Activated naive CD8-positive, alpha-beta T cell treated with anti-CD3 and anti-CD28 coated beads for 36 hours (primary cell): ENCODE measurements at regions not wholly inside any gene's neighbourhood (a gene's known extent, or its start where the extent isn't known, plus 50 kb on each side); places are given as distances from the start of the nearest gene placed in this dataset.

Experiments
- DNase-seq: peaks from one replicate; pipeline ENCODE4 v3.0.0; 2021
- H3K27ac Mint-ChIP-seq: one replicate; pipeline ENCODE4 v1.8.0; 2022; ENCODE audit warnings: mild to moderate bottlenecking, moderate library complexity, mixed read lengths
- H3K27me3 Mint-ChIP-seq: one replicate; pipeline ENCODE4 v1.8.0; 2022; ENCODE audit warnings: mild to moderate bottlenecking, mixed read lengths
- H3K36me3 Mint-ChIP-seq: one replicate; pipeline ENCODE4 v1.8.0; 2021; ENCODE audit warnings: mild to moderate bottlenecking, mixed read lengths
- H3K4me1 Mint-ChIP-seq: one replicate; pipeline ENCODE4 v1.8.0; 2021; ENCODE audit warnings: mixed read lengths
- H3K4me3 Mint-ChIP-seq: one replicate; pipeline ENCODE4 v1.8.0; 2022; ENCODE audit warnings: mild to moderate bottlenecking, moderate library complexity, mixed read lengths
- H3K9me3 Mint-ChIP-seq: one replicate; pipeline ENCODE4 v1.8.0; 2022; ENCODE audit warnings: mixed read lengths

DNA sequence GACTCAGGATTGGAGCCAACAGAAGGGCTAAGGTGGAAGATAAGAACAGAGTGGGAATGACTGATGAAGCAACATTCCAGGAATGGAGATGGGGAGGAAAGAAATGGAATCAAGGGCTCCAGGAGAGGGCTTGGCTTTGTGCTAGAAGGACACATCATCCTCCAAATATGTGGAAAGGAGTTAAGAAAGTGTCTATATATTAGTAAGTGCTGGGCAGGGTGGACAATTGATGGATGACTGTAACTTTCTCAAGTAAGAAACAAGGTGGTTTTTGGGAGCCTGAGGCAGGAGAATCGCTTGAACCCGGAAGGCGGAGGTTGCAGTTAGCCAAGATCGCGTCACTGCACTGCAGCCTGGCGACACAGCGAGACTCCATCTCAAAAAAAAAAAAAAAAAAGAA lies 71.6 kb upstream of the NFKB1 start:
- Mint-ChIP-seq H3K4me3 (no peak overlapping the region), H3K4me1 (peaks cover 10% of the 10 kb centered on the region), H3K36me3 (peaks cover 2% of the 10 kb centered on the region), H3K27me3 (peaks cover 6% of the 10 kb centered on the region), H3K9me3 (peaks cover under 1% of the 10 kb centered on the region), H3K27ac (no peak overlapping the region)
- no peak for DNase-seq

DNA sequence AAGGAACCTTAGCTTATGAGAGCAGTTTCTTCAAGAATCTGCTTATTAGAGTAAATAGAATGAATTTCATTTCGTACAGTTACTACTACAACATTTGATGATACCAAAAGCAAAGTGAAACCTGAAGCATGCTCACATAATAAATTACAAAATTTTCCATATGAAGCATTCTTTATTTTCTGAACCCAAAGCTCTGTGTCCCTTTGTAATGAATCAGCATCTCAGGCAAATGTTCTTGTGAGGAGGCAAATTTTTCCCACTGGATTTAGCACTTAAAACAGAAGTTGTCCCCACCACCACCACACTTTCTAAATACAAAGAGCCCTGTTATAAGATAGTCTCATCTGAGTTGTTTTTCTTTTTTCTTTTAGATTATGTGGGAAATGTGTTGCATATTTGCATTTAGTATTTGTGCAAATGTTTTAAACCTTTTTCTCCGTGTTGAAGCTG lies 70.7 kb upstream of the NFKB1 start:
- Mint-ChIP-seq H3K36me3 (peaks cover 2% of the 10 kb centered on the region), H3K4me1 (peaks cover 10% of the 10 kb centered on the region), H3K27ac (peak overlapping the region; percentile 90), H3K27me3 (peaks cover 6% of the 10 kb centered on the region), H3K9me3 (peaks cover 3% of the 10 kb centered on the region), H3K4me3 (peak overlapping the region; percentile 86)
- no peak for DNase-seq

DNA sequence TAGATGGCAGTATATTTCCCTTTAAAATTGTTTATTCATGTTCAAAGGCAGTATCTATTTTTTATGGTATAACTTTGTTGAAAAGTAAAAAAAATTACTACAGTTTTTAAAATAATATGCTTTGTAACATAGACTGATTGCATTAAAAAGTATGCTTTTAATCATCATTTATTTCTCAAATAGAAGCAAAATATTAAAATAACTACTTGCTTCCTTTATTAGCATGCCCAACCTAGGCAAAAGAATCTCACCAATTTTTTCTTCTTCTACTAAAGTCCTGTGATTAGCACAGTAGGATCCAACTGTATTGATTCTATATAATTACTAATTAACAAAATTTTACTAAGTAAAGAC lies 69.6 kb upstream of the NFKB1 start:
- peaks cover 6% of the 10 kb centered on the region for H3K27me3 Mint-ChIP-seq
- no peak overlapping the region for H3K4me3 Mint-ChIP-seq
- peaks cover 10% of the 10 kb centered on the region for H3K4me1 Mint-ChIP-seq
- H3K27ac Mint-ChIP-seq: no peak overlapping the region
- no peak for DNase-seq
- peaks cover 4% of the 10 kb centered on the region for H3K9me3 Mint-ChIP-seq
- peaks cover 2% of the 10 kb centered on the region for H3K36me3 Mint-ChIP-seq

DNA sequence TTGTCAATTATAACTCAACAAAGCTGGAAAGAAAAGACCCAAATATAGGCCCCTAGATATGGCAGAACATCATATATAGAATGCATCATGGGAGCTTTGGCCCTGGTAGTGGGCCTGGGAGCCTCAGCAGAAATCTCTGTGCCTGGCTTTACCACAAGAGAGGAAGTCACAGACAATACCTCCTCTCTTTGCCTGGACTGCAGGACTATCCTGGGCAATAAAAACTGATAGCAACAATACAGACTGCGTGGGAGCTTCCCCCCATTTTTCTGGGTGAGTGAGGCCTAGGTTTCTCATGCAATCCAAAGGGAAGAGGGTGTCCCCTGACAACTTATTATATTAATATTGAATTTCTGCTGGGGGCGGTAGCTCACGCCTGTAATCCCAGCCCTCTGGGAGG lies 64.0 kb upstream of the NFKB1 start:
- H3K36me3 Mint-ChIP-seq: no peaks in the 10 kb centered on the region
- H3K27ac Mint-ChIP-seq: no peak overlapping the region
- peaks cover 5% of the 10 kb centered on the region for H3K9me3 Mint-ChIP-seq
- no peak overlapping the region for H3K4me3 Mint-ChIP-seq
- DNase-seq: no peak
- peaks cover 1% of the 10 kb centered on the region for H3K4me1 Mint-ChIP-seq
- no peaks in the 10 kb centered on the region for H3K27me3 Mint-ChIP-seq

DNA sequence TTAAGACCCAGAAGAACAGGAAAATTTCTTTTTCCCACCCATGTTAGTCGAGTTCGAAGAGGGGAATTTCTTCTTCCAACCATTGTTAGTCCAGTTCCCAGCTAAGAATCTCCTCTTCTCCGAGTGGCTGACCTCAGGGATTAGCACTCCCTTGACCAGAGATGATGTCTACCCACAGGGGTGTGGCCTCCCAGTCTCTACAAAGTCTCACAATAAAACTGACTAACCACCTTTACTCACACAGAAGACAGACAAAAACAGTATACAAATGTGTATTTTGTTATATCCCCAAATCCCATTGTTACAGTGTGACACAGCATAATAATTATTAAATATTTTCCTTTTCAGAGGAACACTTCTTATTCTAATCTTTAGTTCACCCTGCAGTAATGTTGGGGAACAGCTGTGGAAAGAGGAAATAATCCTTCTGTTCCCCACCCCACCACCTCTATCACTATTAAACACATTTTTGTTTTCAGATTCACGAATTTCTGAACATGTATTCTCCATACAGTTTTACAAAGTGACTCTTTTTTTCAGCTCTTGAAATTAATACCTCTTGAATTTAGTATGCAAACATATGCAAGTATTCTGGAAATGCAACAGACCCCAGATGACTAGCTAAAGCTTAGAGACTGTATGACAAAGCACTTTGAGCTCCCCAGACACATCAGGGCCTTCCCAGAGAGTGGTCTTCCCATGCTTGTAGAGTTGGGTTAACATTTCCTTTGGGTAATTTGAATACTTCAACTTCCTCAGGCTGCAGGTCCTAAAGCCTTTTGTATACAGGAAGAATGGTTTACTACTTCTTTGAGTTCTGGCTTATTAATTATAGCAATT lies 62.5 kb upstream of the NFKB1 start:
- H3K4me1 Mint-ChIP-seq: peaks cover 1% of the 10 kb centered on the region
- H3K27me3 Mint-ChIP-seq: no peaks in the 10 kb centered on the region
- peaks cover 5% of the 10 kb centered on the region for H3K9me3 Mint-ChIP-seq
- H3K36me3 Mint-ChIP-seq: no peaks in the 10 kb centered on the region
- H3K4me3 Mint-ChIP-seq: no peak overlapping the region
- H3K27ac Mint-ChIP-seq: no peak overlapping the region
- DNase-seq: no peak

DNA sequence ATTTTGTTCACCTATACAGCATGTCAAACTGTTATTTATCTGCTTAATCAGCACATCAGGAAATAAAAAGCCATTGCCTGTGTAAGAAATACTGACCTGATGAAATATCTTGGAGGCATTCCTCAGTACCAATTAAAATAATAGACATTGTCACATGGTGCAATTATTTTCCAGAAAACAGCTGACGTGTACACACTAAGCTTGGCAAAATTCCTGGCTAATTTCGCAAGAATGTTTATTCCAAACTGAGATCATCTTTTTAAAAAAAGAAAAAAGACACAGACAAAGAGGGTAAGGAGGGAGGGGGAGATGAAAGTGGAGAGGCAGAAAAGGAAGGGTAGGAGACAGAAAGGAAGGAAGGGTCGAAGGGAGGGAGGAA lies 61.9 kb upstream of the NFKB1 start:
- Mint-ChIP-seq H3K27ac (no peak overlapping the region), H3K36me3 (no peaks in the 10 kb centered on the region), H3K9me3 (peaks cover 5% of the 10 kb centered on the region), H3K4me3 (no peak overlapping the region), H3K27me3 (no peaks in the 10 kb centered on the region), H3K4me1 (peaks cover 1% of the 10 kb centered on the region)
- DNase-seq: no peak

DNA sequence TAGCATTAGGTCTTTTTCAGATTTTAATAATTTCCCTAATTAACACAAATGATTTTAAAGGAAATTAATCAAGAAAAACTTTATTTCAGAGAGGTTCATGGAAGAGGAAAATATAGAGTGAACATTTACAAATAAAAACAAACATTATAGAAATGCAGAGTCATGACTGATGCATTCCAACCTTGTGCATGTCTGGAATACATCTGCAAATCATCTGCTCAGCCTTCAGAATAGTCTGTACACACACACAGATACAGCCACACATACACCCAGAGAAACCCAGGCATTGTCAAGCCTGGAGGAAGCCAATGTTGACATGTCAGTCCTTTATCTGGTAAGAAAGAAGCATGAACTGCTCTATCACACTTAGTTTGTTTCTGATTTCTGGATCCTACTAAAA lies 61.3 kb upstream of the NFKB1 start:
- Mint-ChIP-seq H3K9me3 (peaks cover 2% of the 10 kb centered on the region), H3K27me3 (no peaks in the 10 kb centered on the region), H3K36me3 (no peaks in the 10 kb centered on the region), H3K4me3 (no peak overlapping the region), H3K4me1 (peaks cover 1% of the 10 kb centered on the region), H3K27ac (no peak overlapping the region)
- no peak for DNase-seq

DNA sequence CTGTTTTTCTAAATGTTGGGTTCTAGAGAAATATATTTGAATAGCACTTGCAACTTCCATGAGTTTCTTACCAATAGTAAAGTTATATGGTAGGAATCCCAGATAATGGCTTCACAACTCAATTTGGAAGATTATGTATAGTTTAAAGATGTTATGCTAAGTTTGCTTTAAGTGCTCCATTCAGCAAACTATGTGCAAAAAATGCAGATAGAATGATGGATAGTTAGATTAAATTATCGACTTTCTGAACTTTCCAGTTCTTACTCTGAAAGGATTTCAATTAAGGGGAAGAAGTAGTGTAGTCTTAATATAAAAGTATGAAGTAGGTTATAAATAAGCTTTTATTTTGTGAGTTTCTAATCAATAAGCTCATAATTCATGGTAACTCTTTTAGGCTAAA lies 60.7 kb upstream of the NFKB1 start:
- H3K36me3 Mint-ChIP-seq: no peaks in the 10 kb centered on the region
- H3K9me3 Mint-ChIP-seq: peaks cover 2% of the 10 kb centered on the region
- H3K27me3 Mint-ChIP-seq: no peaks in the 10 kb centered on the region
- H3K4me1 Mint-ChIP-seq: peaks cover 1% of the 10 kb centered on the region
- no peak for DNase-seq
- H3K27ac Mint-ChIP-seq: no peak overlapping the region
- no peak overlapping the region for H3K4me3 Mint-ChIP-seq

DNA sequence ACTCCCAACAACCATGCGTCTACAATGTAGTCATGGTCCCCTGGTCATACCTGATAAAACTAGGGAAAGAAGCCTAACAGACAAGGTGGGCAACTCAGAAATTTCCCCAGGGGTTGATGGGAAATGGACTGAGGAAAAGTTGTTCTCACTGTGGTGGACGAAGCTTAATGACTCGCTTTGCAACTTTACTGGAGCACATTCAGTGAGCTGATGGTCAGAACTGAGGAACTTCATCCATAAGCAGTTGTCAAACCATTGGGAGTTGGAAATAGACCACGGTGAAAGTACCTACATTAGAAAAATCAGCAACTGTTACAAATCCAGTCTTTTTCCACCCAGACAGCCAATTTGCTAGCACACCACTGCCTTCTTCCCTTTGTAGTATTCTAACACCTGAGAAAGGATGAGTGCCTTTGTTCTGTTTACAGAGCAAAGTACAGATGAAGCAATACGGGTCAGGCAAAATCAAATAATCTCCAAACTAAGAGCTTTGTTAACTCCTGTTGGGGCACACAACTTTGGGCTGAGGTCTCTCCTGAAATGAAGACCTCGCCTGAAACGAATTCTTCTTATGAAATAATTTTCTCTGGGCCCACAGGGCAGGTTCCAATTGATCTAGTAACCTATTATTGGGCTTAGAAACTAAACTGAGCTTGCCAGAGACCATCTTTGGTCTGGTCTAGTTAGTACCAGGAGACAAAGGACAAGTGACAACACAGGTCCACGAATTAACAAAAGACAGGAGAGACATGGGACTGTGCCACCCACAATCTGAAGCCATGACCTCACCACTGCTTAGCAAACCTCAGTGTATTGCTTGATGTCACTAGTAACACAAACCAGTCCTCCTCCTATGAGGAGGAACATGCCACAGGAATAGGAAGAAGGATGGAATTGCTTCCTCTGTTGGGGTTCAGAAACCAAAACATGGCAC lies 58.9 kb upstream of the NFKB1 start:
- no peaks in the 10 kb centered on the region for H3K9me3 Mint-ChIP-seq
- no peaks in the 10 kb centered on the region for H3K36me3 Mint-ChIP-seq
- H3K27me3 Mint-ChIP-seq: no peaks in the 10 kb centered on the region
- H3K4me1 Mint-ChIP-seq: peaks cover 5% of the 10 kb centered on the region
- H3K27ac Mint-ChIP-seq: no peak overlapping the region
- no peak overlapping the region for H3K4me3 Mint-ChIP-seq
- no peak for DNase-seq

DNA sequence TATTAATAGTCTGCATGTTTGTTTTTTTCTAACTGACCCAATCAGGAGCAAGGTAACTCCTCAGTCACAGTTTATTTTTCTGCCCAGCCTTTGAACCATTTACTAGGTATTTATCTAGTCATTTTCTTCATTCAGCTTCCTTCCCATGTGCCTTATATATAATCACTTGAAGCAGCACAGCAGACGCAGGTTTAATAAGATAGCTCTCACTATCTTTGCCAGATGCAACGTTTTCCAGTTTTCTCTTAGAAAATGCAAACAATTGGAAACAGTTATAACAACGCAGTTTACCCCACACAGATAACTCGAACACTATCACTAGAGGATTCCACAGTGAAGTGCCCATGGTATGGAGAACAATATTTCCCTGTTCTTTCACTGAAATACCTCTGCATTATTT lies 56.4 kb upstream of the NFKB1 start:
- Mint-ChIP-seq H3K4me3 (no peak overlapping the region), H3K9me3 (no peaks in the 10 kb centered on the region), H3K27ac (no peak overlapping the region), H3K36me3 (no peaks in the 10 kb centered on the region), H3K27me3 (no peaks in the 10 kb centered on the region), H3K4me1 (peaks cover 9% of the 10 kb centered on the region)
- no peak for DNase-seq

DNA sequence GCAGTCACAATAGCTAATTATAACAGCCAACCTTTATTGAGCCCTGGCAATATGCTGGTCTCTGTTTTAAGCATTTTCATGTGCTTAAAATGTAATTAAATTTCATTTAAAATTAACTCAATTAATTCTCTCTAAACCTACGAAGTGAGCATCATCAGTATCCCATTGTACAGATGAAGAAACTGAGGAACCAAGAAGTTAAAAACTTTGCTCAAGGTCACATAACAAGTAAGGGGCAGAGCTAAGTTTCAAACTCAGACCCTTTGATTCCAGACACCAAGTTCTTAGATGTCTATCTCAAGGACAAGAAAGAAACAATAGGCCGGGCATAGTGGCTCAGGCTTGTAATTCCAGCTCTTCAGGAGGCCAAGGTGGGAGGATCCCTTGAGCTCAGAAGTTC lies 55.9 kb upstream of the NFKB1 start:
- no peak overlapping the region for H3K27ac Mint-ChIP-seq
- no peaks in the 10 kb centered on the region for H3K9me3 Mint-ChIP-seq
- H3K4me1 Mint-ChIP-seq: peaks cover 12% of the 10 kb centered on the region
- no peak overlapping the region for H3K4me3 Mint-ChIP-seq
- no peak for DNase-seq
- no peaks in the 10 kb centered on the region for H3K27me3 Mint-ChIP-seq
- no peaks in the 10 kb centered on the region for H3K36me3 Mint-ChIP-seq

DNA sequence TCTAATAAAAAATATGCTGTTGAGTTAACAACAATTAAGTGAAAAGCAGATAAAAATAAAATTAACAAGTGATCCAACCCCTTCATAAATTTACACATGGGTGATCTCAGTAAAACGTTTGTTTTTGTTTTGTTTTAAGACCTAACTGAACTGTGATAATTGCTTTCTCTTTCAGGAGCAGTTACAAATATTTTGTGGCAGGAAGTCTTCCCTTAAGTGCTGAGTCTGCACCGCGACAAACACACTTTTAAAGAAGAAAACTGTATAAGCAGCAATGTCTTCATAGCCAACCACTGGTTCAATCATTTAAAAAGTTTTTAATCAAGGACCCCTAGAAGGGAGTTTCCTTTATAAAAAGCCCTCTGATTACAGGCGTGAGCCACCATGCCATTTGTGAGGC lies 53.7 kb upstream of the NFKB1 start:
- DNase-seq: no peak
- Mint-ChIP-seq H3K4me3 (no peak overlapping the region), H3K27me3 (no peaks in the 10 kb centered on the region), H3K27ac (no peak overlapping the region), H3K9me3 (no peaks in the 10 kb centered on the region), H3K36me3 (no peaks in the 10 kb centered on the region), H3K4me1 (peaks cover 18% of the 10 kb centered on the region)

DNA sequence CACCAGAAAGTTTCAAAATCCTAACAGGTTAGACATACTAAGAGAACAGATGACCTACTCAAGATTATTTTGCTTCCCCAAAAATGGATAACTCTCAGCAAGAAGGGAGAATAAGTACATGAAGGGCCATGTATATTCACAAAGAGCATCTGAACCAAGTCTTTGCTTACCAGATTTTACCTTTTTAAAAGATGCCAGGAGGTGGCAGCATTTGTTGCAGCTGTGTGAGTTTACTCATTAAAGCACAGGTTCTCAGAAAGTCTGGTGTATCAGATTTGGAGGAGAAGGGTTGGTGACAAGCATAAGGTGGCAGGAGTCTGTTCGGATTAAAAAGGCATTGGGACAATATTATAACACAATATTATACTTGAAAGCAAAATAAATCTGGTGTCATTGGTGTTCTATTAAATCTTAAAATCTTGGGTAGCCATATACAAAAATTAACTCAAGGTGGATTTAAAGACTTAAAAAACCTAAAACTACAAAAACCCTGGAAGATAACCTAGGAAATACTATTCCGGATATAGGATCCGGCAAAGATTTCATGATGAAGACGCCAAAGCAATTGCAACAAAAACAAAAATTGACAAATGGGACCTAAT lies 51.3 kb upstream of the NFKB1 start:
- no peaks in the 10 kb centered on the region for H3K9me3 Mint-ChIP-seq
- H3K4me1 Mint-ChIP-seq: peaks cover 19% of the 10 kb centered on the region
- DNase-seq: peak; percentile 30
- H3K36me3 Mint-ChIP-seq: no peaks in the 10 kb centered on the region
- no peak overlapping the region for H3K4me3 Mint-ChIP-seq
- no peak overlapping the region for H3K27ac Mint-ChIP-seq
- no peaks in the 10 kb centered on the region for H3K27me3 Mint-ChIP-seq

DNA sequence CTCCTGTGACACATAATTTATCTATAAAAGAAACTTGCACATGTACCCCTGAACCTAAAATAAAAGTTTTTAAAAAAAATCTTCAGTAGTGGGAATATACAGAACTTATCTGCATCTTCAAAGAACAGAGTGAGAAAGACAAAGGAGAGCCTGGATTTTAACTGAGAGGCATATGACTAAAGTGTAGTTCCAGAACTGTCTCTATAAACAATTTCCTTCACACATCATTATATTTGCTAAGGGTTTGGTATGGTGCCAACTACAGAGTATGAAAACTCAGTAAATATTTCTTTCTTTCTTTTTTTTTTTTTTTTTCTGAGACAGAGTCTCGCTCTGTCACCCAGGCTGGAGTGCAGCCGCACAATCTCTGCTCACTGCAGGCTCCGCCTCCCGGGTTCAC lies 49.9 kb upstream of the NFKB1 start:
- H3K27me3 Mint-ChIP-seq: no peaks in the 10 kb centered on the region
- H3K4me3 Mint-ChIP-seq: no peak overlapping the region
- H3K36me3 Mint-ChIP-seq: no peaks in the 10 kb centered on the region
- no peaks in the 10 kb centered on the region for H3K9me3 Mint-ChIP-seq
- no peak for DNase-seq
- H3K27ac Mint-ChIP-seq: no peak overlapping the region
- H3K4me1 Mint-ChIP-seq: peaks cover 19% of the 10 kb centered on the region
